ENCODE measurements at regions not wholly inside any gene's neighbourhood (a gene's known extent, or its start where the extent isn't known, plus 50 kb on each side); places are given as distances from the start of the nearest gene placed in this dataset.
"Not testable (repeated sequence)": the region's sequence is repeated elsewhere in the genome, so short reads cannot be mapped to it uniquely, and the experiment has no call there.

DNA sequence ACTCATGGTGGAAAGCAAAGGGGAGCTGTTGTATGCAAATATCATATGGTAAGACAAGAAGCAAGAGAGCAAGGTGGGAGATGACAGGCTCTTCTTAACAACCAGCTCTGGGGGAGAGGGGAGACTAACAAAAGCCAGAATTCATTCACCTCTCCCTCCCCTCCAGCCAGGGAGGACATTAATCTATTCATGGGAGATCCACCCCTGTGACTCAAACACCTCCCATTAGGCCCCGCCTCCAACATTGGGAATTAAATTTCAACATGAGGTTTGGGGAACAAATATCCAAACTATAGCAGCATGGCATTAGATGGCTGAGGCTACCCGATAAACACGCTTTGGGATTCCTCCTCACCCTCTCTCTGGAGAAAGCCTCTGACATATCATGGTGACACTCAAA is 210.6 kb downstream of the RHOU start:
- no peak for DNase-seq

DNA sequence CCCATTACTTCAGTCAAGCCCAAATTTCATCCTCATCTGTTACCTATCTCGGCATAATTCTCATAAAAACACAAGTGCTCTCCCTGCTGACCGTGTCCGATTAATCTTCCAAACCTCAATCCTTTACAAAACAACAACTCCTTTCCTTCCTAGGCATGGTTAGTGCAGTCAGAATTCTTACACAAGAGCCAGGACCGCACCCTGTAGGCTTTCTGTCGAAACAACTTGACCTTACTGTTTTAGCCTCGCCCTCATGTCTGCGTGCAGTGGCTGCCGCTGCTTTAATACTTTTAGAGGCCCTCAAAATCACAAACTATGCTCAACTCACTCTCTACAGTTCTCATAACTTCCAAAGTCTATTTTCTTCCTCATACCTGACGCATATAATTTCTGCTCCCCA is 214.3 kb downstream of the RHOU start:
- DNase-seq = not testable (repeated sequence)

DNA sequence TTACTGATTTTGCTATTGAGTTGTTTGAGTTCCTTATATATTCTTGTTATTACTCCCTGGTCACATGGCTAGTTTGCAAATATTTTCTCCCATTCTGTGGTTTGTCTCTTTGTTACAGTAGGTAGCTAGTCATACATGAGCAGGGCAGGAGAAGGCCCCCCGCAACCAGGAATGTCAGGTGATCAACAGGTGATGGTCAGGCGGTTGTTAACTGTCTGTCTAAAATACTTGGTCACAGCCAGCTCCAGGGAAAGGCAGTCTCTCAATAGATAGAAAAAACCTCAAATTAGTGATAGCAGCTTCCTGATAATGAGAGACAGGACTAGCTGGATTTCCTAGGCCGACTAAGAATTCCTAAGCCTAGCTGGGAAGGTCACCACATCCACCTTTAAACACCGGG is 217.9 kb downstream of the RHOU start:
- no peak for DNase-seq

DNA sequence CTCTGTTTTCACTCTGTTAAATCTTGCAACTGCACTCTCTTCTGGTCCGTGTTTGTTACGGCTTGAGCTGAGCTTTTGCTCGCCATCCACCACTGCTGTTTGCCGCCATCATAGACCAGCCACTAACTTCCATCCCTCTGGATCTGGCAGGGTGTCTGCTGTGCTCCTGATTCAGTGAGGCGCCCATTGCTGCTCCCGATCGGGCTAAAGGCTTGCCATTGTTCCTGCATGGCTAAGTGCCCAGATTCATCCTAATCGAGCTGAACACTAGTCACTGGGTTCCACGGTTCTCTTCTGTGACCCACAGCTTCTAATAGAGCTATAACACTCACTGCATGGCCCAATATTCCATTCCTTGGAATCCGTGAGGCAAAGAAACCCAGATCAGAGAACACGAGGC is 218.5 kb downstream of the RHOU start:
- not testable (repeated sequence) for DNase-seq

DNA sequence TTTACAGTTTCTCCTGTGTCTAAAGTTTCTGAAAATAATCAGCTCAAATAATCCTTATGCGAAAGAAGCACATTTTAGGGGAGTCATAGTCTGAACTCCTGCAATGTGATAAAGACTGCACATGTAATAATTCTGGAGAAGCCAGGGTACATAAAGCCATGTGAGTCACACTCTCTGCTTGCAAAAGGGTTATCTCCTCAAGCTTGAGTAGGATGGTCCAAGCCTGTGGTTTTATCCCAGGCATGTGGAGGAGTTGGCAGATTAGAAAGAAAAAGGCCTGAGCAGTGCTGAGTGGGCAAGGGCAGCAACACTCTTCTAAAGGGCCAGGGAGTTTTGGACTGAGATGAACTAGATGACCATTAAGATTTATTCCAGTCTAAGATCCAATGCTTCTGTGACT is 220.4 kb downstream of the RHOU start:
- DNase-seq = no peak

DNA sequence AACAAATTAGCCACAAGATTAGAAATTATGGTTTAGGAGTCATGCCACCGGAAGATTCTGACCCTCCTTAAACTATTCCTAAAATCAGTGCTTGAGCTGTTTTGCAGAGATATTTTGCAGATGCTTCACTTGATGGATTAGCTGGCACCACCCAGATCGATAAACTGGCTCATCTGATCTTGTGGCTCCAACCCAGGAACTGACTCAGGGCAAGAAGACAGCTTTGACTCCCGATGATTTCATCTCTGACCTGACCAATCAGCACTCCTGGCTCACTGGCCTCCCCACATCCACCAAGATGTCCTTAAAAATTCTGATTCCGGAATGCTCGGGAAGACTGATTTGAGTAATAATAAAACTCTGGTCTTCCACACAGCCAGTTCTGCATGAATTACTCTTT is 221.6 kb downstream of the RHOU start:
- DNase-seq = no peak

DNA sequence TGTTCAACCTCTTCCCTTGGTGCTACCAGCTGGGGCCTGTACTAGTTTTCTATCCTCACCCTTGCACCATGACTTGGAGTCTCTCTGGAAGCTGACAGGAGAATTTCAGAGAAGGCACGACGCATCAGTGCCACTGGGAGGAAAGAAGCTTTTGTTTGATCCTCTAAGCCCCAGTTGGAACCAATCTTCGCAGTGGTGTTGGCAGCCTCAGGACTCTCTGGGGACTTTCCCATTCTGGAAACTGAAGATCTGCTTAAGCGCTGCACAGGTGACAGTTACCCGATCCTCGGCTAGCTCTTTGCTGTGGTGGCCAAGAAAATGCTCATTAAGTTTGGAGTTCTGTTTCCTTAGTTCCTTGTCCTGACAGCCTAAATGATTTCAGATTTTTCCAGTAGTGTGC is 222.3 kb downstream of the RHOU start:
- no peak for DNase-seq

DNA sequence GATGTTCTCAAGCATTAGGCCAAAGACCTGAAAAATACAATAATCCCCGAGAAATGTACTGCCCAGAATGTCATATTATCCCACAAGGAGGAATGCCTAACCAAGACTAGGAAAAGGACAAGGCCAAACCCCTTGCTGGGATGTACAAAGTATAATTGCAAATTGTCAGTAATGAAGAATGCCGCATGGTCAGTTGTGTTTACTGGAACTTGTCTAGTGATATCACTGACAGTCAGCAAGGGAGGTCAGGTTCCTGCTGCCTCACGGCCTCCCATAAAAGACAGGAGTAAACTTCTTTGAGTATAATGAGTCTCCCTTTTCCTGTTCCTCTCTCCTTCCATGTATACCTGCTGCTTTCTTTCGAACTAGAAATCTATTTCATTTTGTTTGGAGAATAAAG is 222.8 kb downstream of the RHOU start:
- DNase-seq = no peak

DNA sequence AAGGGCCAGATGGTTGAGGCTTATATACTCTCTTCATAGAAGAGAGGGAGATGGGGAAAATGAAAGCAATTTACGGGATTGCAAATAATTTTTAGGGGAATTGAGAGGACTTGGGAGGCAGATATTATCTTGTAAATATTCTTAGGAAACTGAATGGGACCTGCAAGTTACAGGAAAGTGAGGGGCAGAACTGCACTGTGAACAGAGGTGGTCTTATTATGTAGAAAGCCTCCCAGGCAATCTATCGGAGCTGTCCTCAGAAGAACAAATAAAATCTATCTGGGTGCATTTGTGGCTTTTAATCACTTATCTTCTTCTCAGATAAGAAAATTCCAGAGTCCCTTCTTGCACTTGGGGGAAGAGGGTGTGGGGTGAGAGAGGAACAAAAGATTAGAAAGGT is 223.5 kb downstream of the RHOU start:
- DNase-seq = no peak

DNA sequence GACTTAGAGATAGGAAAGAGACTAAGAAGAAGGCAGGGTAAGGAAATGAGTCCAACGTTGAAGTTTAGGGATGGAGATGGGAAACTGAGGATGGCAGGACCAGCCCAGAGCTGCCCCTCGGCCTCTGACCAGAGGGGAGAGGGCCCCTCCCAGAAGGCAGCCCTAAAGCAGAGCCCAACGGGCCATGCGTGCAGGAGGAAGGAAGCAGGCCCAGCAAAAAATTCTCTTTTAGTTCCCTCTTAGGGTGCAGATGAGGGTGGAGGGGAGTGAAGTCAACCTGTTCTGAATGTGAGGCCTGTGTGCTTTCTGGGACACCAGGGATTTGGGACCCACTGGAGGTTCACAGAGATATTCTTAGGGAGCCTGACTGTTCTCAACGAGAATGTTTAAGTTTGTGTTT is 225.4 kb downstream of the RHOU start:
- no peak for DNase-seq

DNA sequence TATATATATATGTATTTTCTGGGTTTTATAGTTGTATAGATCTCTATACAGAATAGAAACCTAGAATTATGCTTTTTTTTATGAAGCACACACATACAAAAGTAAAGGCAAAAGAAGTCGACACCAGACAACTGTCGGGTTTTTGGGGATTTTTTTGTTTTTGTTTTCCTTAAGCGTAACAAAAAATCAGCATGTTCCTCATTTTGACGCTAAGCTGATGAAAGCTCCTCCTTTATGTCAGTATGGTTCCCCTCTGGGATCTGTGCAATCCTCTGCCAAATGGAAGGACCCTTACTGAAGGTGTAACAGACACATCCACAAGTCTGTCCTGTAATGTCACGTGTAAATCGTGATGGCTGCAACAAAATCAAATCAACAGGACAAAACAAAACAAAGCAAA is 226.2 kb downstream of the RHOU start:
- no peak for DNase-seq

DNA sequence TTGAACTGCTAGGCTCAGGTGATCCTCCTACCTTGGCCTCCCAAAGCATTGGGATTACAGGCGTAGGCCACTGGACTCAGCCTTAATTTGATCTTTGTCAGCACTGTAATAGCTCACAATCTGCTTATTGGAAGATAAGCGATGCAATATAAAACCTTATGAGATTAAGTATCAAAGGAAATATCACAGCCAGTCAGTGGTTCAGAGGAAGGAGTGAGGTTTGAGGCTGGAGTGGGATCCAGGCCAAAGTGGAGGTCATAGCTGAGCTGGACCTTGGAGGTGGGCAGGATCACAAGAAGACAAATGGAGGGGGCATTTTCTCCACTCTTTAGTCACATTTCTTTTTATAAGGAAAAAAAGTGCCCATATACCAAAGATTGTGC is 228.5 kb downstream of the RHOU start:
- DNase-seq = no peak

DNA sequence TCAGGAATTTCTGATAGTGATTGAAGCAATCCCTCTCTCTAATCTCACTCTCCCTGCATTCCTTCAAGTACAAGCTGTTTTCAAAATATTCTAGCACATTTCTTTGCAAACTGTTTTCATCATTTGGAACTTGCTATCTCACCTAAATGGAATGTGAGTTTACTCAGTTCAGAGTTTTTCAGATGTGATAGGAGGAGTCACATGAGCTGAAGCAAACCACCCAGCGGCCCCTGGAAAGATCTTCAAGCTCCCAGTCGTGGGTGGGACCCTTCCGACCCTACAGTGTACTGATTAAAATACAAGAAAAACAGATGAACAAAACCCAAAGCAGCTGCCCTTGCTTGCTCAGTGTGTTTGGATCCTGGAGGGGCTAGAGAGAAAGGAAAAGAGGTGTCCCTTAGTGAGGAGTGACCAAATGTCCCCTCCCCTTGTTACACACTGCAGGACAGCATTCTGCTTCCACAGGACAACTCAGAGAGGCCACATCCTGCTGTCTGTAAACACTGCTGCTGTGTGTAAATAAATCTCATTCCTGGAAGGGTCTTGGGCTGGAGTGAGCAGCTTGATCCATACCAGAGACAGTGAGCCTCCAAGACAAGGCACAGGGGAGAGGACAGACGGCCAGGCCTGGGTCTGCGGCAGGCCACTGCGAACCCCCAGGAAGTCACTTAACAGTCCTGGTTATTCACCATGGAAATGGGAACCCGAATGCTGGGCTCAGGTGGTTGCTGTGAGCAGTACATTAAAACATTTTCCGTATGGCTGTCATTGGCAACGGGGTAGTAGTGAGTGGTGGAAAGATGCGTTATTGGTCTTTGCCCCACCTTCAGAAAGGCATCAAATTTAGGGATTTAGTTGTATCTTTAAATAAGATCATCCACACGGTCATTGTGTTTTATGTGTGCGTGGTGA is 229.2 kb downstream of the RHOU start:
- no peak for DNase-seq

DNA sequence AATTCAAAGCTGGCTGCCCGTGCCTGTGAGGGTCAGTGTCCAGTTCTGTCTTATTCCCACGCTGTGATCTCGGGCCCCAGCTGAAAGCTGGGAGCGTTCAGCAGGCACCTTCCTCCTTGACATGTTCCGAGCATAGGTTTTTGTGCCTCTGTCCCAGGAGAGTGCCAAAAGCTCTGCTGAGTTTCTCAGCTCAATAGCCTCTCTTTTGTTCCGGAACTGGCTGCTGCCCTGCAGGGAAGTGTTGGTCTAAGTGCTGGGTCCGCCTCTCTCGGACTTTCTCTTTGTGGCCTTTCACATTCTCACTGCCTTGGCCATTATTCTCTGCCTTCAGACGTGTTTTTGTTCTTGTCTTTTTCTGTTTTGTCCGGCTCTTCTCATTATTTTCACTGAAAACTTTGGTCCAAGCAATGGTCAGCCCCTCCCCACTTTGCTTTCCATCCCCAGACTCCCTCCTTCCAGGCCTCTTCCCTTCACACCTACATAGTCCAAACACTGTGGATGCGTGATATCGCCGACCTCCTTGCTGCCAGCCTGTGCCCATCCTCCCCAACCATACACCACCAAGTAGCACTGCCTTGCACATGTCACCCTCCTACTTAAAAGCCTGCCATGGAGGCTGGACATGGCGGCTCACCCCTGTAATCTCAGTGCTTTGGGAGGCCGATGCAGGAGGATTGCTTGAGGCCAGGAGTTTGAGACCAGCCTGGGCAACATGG is 233.8 kb downstream of the RHOU start:
- DNase-seq = no peak

DNA sequence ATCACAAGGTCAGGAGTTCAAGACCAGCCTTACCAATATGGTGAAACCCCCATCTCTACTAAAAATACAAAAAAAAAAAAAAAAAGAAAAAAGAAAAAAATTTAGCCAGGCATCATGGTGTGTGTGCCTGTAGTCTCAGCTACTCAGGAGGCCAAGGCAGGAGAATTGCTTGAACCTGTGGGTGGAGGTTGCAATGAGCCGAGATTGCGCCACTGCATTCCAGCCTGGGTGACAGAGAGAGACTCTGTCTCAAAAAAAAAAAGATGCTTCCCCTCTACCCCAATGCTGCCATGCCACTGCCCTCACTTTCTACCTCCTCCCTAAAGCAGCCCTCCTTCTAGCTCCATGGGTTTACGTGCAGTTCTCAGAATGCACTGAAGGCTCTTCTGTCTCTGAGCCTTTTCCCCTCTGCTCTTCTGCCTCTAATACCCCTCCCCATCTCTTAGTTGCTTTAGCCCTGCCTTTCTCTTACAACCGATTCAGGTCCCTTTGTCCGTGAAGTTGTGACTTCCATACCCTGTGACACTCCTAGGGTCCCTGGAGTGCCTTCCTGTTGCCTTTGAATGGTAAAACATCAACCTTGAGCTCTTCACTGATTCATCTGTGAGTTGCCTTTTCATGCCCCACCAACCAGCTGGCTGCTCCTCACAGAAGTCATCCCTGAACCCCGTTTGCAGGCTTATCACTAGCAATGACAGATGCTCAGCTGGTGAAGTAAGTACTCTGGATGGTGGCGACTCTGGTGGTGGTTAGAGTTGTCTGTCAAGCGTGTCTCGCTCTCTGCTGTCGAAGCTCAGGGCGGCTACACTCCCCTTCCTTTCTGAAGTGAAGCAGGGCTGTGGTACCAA is 234.9 kb downstream of the RHOU start:
- DNase-seq = no peak

DNA sequence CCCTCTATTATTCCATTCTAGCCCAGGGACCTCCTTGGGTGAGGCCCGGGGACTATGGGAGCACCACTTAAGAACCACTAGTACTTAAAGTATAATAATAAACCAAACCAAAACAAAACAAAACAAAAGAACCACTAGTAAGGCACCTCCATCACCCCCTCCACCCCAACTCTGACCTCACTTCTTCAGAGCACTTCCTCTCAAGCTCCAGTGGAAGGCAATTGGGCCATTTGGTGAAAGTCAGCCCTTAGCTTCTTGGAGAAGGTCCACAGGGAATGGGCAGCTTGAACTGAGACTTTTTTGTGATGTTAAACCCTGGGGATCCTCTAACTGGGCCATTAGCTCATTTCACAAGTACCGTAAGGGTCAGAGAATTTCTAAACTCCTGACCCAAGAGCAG is 237.3 kb downstream of the RHOU start:
- no peak for DNase-seq

DNA sequence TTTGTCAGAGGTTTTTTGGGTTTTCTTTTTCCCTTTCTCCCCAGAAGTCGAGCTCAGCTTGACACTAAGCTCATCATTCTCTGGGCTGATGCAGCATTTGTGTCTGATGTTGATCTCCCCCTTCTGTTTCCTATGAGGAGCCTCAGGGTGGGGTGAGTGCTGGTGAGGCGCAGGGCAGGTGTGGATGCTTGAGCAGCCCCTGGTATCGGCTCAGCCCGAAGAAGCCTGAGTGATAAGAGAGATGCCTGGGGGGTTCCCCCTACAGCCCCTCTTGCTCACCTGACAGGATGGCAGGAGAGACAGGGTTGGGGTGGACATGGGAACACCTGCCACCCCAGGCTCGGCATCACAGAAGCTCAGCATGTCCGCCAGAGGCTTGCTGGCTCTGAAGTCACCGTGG is 239.0 kb downstream of the RHOU start:
- no peak for DNase-seq

DNA sequence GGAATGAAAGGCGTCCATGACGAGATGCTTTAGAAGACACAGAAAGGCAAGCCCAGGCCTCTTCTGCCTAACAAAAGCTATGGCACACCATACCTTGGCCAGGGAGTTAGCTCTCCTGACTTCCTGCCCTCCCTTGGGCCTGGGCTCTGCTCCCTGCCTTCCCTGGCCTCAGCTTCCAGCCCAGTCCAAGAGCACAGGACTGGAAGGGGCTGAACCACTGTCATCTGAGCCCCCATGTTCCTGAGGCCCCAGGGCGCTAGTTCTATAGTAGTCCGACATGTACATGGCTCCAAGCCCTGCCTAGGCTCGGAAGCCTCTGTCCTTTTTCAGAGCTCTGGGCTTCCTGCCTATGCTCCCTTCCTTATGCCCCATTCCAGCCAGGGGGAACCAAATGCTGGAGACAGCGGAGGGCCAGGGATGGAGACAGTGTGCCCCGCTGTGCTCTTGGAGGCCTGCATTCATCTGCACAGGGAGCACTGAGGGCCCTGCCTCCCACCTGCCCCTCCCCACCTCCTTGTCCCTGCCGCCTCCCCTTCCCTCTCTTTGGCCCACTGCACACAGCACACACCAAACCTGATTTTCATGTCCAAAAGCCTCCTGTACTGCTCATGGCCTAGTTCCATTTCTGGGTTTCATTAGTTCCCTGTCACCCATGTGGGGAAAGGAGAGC is 240.1 kb downstream of the RHOU start:
- DNase-seq = no peak

DNA sequence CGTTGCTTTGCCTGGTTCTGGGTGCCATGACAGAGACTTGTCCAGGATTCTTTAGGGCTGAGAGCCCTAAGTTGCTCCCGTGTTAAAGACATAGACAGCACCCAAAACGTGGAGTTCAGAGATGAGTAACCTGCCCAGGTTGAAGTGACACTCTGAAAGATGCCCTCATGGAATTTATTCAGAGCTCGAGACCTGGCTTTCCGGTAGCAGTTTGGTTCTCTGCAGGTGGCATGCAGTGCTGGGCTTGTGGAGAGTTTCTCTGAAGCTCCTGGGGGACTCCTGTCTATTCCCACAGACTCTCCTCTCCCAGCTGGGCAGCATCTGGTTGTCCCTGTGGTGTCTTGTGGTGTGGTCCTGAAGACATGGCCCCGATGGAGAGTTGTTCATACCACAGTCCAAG is 241.0 kb downstream of the RHOU start:
- no peak for DNase-seq

DNA sequence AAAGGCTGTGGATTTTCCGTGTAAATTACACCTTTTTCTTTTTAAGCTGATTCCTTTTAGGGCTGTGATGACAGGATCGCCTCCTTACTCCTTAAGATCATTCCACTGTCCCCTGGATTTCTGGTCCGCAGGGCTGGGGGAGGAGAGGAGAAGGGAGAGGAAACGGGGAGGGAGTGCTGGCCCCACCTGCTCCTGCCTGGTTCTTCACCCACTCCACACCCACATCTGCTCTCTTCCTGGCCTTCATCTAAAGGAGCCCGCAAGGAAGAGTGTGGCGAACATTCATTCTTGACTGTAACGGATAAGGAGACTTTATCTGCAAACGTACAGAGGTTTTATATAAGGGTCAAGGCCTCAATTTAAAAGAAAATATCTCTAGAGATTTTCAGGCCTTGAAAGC is 242.0 kb downstream of the RHOU start:
- DNase-seq = no peak

DNA sequence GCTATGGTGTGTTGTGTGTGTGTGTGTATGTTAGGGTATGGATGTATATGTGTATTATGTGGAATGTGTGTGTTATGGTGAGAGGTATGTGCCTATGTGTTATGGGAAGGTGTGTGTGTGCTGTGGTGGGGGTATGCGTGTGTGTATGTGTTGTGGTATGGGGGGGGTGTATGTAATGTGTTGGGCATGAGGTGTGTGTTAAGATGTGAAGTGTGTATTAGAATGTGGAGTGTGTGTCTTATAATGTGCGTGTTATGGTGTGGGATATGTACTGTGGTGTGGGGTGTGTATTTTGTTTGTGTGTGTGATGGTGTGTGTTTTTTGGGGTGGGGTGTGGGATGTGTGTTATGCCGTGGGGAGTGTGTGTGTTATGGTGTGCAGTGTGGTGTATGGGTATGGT is 242.5 kb downstream of the RHOU start:
- no peak for DNase-seq

DNA sequence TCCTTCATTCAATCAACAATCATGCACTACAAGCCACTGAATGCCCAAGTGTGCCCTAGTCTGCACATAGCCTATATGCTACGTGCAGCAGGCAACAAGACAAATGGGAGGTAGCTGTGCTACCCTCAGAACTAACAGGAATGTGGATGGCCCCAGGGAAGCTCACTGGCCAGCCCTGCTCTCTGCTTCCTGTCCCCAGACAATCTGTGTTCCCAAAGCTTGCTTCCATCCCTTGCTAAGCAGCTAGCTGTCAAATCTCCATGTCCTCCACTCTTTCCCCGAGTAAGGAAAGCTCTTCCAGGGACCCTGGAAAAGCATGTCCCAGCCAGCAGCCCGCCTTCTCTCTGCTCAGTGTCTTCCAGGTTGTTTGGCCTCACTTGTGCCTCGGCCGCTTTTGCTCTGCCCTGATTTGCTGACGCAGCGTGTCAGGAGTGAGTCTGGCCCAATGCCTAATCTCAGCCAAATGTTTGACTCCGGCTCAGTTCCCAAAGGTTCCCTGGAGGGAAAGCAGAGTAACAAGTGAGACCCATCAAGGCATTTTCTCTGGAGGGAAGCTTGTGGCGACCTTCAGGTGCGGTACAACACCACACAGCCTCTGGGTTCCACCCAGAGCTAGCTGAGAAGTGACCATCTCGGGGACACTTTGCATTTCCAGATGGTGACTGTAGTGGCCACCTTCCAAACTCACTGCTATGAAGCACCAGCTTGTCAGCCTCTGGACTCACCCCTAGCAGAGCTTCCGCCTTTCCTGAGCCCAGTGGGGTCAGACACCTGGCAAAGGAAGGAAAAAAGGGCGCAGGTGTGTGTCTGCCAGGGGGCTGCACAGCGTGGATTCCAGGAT is 243.4 kb downstream of the RHOU start:
- no peak for DNase-seq
